ENCODE measurements at regions not wholly inside any gene's neighbourhood (a gene's known extent, or its start where the extent isn't known, plus 50 kb on each side); places are given as distances from the start of the nearest gene placed in this dataset.

DNA sequence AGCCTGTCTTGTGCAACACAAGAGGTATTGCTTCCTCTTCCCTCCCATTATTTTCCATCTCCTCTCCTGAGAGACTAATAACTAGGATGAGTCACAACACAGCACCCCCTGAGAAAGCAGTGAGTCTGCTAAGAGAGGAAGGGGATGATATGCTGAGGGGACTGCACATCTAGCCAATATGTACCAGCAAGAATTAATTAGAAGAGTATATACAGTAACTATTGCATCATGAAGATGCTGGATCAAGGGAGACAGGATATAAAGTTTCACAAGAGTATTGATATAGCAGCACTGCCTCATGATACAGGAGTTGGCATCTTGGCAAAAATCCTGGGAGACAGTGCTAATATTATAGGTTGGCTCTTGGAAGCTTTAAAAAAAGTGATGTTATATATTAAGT lies 289.9 kb upstream of the RBMS1 start:
- TF ChIP-seq CTCF (conservative IDR thresholded peaks at IDR 0.05; ENCODE audit: low read depth, low read length): no peak
- H3K4me3 ChIP-seq (ENCODE audit: low read depth, low read length): no peak overlapping the region
- DNase-seq (ENCODE audit: low read depth): no peak

DNA sequence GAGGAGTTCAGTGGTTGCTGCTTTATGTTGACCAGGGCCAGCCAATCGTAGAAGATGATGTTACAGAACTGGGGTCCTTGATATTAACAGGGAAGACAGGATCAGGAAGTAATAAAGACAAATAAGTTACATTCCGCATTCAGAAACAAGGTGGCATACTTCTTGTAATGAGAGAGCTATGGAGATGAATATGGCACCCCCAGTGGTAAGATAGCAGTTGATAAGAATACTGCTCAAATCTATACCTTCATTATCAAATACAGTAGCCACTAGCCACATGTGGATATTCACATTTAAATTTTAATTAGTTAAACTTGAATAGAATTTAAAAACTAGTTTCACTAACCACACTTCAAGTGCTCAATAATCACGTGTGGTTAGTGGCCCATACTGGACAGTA lies 290.4 kb upstream of the RBMS1 start:
- no peak overlapping the region for H3K4me3 ChIP-seq (ENCODE audit: low read depth, low read length)
- TF ChIP-seq CTCF (conservative IDR thresholded peaks at IDR 0.05; ENCODE audit: low read depth, low read length): peak; percentile 27
- no peak for DNase-seq (ENCODE audit: low read depth)

- no peak for TF ChIP-seq CTCF (conservative IDR thresholded peaks at IDR 0.05; ENCODE audit: low read depth, low read length)
- H3K4me3 ChIP-seq (ENCODE audit: low read depth, low read length): no peak overlapping the region
- DNase-seq (ENCODE audit: low read depth): no peak
These were observed 297.1 kb upstream of the RBMS1 start for GRCh38 chr2:160790738-160791137.

GRCh38 chr2:160791884-160792283 lies 298.3 kb upstream of the RBMS1 start:
- H3K4me3 ChIP-seq (ENCODE audit: low read depth, low read length): no peak overlapping the region
- DNase-seq (ENCODE audit: low read depth): no peak
- no peak for TF ChIP-seq CTCF (conservative IDR thresholded peaks at IDR 0.05; ENCODE audit: low read depth, low read length)

DNA sequence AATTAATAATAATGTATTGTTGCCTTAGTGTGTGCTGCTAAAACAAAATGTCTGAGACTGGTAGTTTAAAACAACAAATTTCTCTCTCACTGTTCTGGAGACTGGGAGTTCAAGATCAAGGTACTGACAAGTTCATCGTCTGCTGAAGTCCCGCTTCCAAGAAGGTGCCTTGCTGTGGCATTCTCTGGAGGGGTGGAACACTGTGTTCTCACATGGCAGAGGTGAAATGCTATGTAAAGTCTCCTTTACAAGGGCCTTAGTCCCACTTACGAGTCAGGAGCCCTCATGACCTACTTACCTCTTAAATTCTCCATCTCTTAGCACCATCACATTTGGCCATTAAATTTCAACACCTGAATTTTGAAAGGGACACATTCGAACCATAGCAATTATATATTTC lies 299.2 kb upstream of the RBMS1 start:
- no peak overlapping the region for H3K4me3 ChIP-seq (ENCODE audit: low read depth, low read length)
- no peak for DNase-seq (ENCODE audit: low read depth)
- no peak for TF ChIP-seq CTCF (conservative IDR thresholded peaks at IDR 0.05; ENCODE audit: low read depth, low read length)

DNA sequence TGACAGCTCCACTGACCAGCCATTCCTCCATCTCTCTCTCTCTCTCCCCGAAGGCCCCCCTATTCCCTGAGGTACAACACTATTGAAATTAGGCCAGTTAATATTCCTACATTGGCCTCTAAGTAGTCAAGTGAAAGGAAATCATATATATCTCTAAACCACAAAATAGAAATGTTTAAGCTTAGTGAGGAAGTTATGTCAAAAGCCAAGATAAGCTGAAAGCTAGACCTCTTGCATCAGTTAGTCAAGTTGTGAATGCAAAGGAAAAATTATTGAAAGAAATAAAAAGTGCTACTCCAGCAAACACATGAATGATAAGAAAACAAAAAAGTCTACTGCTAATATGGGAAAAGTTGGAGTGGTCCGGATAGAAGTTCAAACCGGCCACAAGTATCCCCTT lies 301.3 kb upstream of the RBMS1 start:
- no peak for TF ChIP-seq CTCF (conservative IDR thresholded peaks at IDR 0.05; ENCODE audit: low read depth, low read length)
- H3K4me3 ChIP-seq (ENCODE audit: low read depth, low read length): no peak overlapping the region
- no peak for DNase-seq (ENCODE audit: low read depth)

GRCh38 chr2:160803881-160804280 lies 310.3 kb upstream of the RBMS1 start:
- no peak for DNase-seq (ENCODE audit: low read depth)
- no peak for TF ChIP-seq CTCF (conservative IDR thresholded peaks at IDR 0.05; ENCODE audit: low read depth, low read length)
- no peak overlapping the region for H3K4me3 ChIP-seq (ENCODE audit: low read depth, low read length)

Measured in epithelial cell of proximal tubule (primary cell).